Activated CD4-positive, alpha-beta memory T cell treated with anti-CD3 and anti-CD28 coated beads for 36 hours (primary cell): ENCODE measurements at regions not wholly inside any gene's neighbourhood (a gene's known extent, or its start where the extent isn't known, plus 50 kb on each side); places are given as distances from the start of the nearest gene placed in this dataset.

Source experiments
- CTCF ChIA-PET: fragments of 350-600 bp; sonication (Branson Sonifier 250); formaldehyde crosslinking; loops from one replicate; lab custom pipeline; 2021; ENCODE audit warnings: antibody characterized with exemption, inconsistent platforms; lab: Charles Lee
- POLR2A ChIA-PET: fragments of 350-600 bp; sonication (Branson Sonifier 250); formaldehyde crosslinking; loops from one replicate; lab custom pipeline; 2021; ENCODE audit warnings: antibody characterized with exemption; lab: Charles Lee
- DNase-seq: peaks from one replicate; pipeline ENCODE4 v3.0.0-alpha.2; 2020
- H3K27ac Mint-ChIP-seq: one replicate; pipeline ENCODE4 v1.8.0; 2021; ENCODE audit warnings: mixed read lengths
- H3K27me3 Mint-ChIP-seq: one replicate; pipeline ENCODE4 v1.8.0; 2021; ENCODE audit warnings: mixed read lengths
- H3K36me3 Mint-ChIP-seq: one replicate; pipeline ENCODE4 v1.8.0; 2021; ENCODE audit warnings: mixed read lengths
- H3K4me1 Mint-ChIP-seq: one replicate; pipeline ENCODE4 v1.8.0; 2021; ENCODE audit warnings: low read depth, mixed read lengths
- H3K4me3 Mint-ChIP-seq: one replicate; pipeline ENCODE4 v1.8.0; 2021; ENCODE audit warnings: mild to moderate bottlenecking, mixed read lengths
- H3K9me3 Mint-ChIP-seq: one replicate; pipeline ENCODE4 v1.8.0; 2021; ENCODE audit warnings: mixed read lengths
- intact Hi-C: fragments of 100-400 bp; cut with micrococcal nuclease; formaldehyde crosslinking; loops from one replicate; pipeline ENCODE4 v1.15.1; 2023

- Mint-ChIP-seq H3K27ac (no peak overlapping the region), H3K4me1 (no peaks in the 10 kb centered on the region), H3K9me3 (no peaks in the 10 kb centered on the region), H3K27me3 (no peaks in the 10 kb centered on the region), H3K36me3 (no peaks in the 10 kb centered on the region), H3K4me3 (no peak overlapping the region)
- intact Hi-C loops, result no loop called here
- CTCF ChIA-PET, result no interaction called here
- no peak for DNase-seq
- POLR2A ChIA-PET, result no interaction called here
Measured at GRCh38 chr20:61125546-61126180, 126.4 kb upstream of the CDH4 start.

GRCh38 chr20:61126369-61127195, 125.5 kb upstream of the CDH4 start:
- CTCF ChIA-PET, result no interaction called here
- intact Hi-C loops, result no loop called here
- Mint-ChIP-seq H3K9me3 (no peaks in the 10 kb centered on the region), H3K4me1 (no peaks in the 10 kb centered on the region), H3K36me3 (no peaks in the 10 kb centered on the region), H3K27ac (no peak overlapping the region), H3K27me3 (no peaks in the 10 kb centered on the region), H3K4me3 (no peak overlapping the region)
- POLR2A ChIA-PET, result no interaction called here
- DNase-seq, result no peak

- no peak overlapping the region for H3K4me3 Mint-ChIP-seq
- ChIA-PET POLR2A (no interaction called here), CTCF (no interaction called here)
- no peaks in the 10 kb centered on the region for H3K36me3 Mint-ChIP-seq
- H3K27ac Mint-ChIP-seq, result no peak overlapping the region
- no peaks in the 10 kb centered on the region for H3K27me3 Mint-ChIP-seq
- no peaks in the 10 kb centered on the region for H3K9me3 Mint-ChIP-seq
- H3K4me1 Mint-ChIP-seq, result no peaks in the 10 kb centered on the region
- intact Hi-C loops, result no loop called here
- DNase-seq, result no peak
Measured at GRCh38 chr20:61127311-61128039, 124.6 kb upstream of the CDH4 start.

- no peaks in the 10 kb centered on the region for H3K4me1 Mint-ChIP-seq
Measured at GRCh38 chr20:61128701-61129269, 123.3 kb upstream of the CDH4 start.

GRCh38 chr20:61129311-61129710, 122.8 kb upstream of the CDH4 start:
- CTCF ChIA-PET, result no interaction called here
- DNase-seq, result no peak
- H3K9me3 Mint-ChIP-seq, result no peaks in the 10 kb centered on the region
- POLR2A ChIA-PET, result no interaction called here
- H3K4me1 Mint-ChIP-seq, result no peaks in the 10 kb centered on the region
- H3K4me3 Mint-ChIP-seq, result no peak overlapping the region
- no peaks in the 10 kb centered on the region for H3K36me3 Mint-ChIP-seq
- intact Hi-C loops, result no loop called here
- H3K27ac Mint-ChIP-seq, result no peak overlapping the region
- H3K27me3 Mint-ChIP-seq, result peaks cover 1% of the 10 kb centered on the region

More at GRCh38 chr20:61128701-61129269, 123.3 kb upstream of the CDH4 start:
- no peak overlapping the region for H3K4me3 Mint-ChIP-seq
- DNase-seq, result no peak
- H3K9me3 Mint-ChIP-seq, result no peaks in the 10 kb centered on the region
- H3K27me3 Mint-ChIP-seq, result peaks cover 1% of the 10 kb centered on the region
- no peak overlapping the region for H3K27ac Mint-ChIP-seq
- ChIA-PET POLR2A (no interaction called here), CTCF (no interaction called here)
- intact Hi-C loops, result no loop called here
- H3K36me3 Mint-ChIP-seq, result no peaks in the 10 kb centered on the region

- intact Hi-C loops, result no loop called here
- H3K36me3 Mint-ChIP-seq, result no peaks in the 10 kb centered on the region
- no peaks in the 10 kb centered on the region for H3K9me3 Mint-ChIP-seq
- no peak overlapping the region for H3K4me3 Mint-ChIP-seq
- POLR2A ChIA-PET, result no interaction called here
- no peak overlapping the region for H3K27ac Mint-ChIP-seq
- no peak for DNase-seq
- no peaks in the 10 kb centered on the region for H3K4me1 Mint-ChIP-seq
- peaks cover 1% of the 10 kb centered on the region for H3K27me3 Mint-ChIP-seq
- CTCF ChIA-PET, result no interaction called here
Measured at GRCh38 chr20:61130156-61130555, 121.9 kb upstream of the CDH4 start.

GRCh38 chr20:61131944-61132343, 120.1 kb upstream of the CDH4 start:
- Mint-ChIP-seq H3K4me1 (no peaks in the 10 kb centered on the region), H3K27ac (no peak overlapping the region), H3K4me3 (no peak overlapping the region), H3K27me3 (peaks cover 1% of the 10 kb centered on the region), H3K9me3 (no peaks in the 10 kb centered on the region), H3K36me3 (no peaks in the 10 kb centered on the region)
- DNase-seq, result no peak
- intact Hi-C loops, result no loop called here
- ChIA-PET POLR2A (no interaction called here), CTCF (no interaction called here)

- no peak for DNase-seq
- Mint-ChIP-seq H3K36me3 (no peaks in the 10 kb centered on the region), H3K4me1 (no peaks in the 10 kb centered on the region), H3K4me3 (no peak overlapping the region), H3K27ac (no peak overlapping the region), H3K27me3 (peaks cover 1% of the 10 kb centered on the region), H3K9me3 (no peaks in the 10 kb centered on the region)
- ChIA-PET CTCF (interaction anchor here (0.6 kb wide), 1 partner anchor 905 kb away, joined by 3 read pairs; no protein-coding TSS in a partner anchor), POLR2A (no interaction called here)
- intact Hi-C loops, result no loop called here
Measured at GRCh38 chr20:61133611-61134010, 118.5 kb upstream of the CDH4 start.

GRCh38 chr20:61134296-61135030, 117.6 kb upstream of the CDH4 start:
- Mint-ChIP-seq H3K4me1 (no peaks in the 10 kb centered on the region), H3K27ac (no peak overlapping the region), H3K36me3 (no peaks in the 10 kb centered on the region), H3K27me3 (peaks cover 1% of the 10 kb centered on the region), H3K9me3 (no peaks in the 10 kb centered on the region), H3K4me3 (no peak overlapping the region)
- intact Hi-C loops, result no loop called here
- POLR2A ChIA-PET, result no interaction called here
- CTCF ChIA-PET, result no interaction called here
- no peak for DNase-seq

GRCh38 chr20:61135266-61135665, 116.8 kb upstream of the CDH4 start:
- POLR2A ChIA-PET, result no interaction called here
- intact Hi-C loops, result no loop called here
- no peak overlapping the region for H3K27ac Mint-ChIP-seq

GRCh38 chr20:61135968-61136367, 116.1 kb upstream of the CDH4 start:
- no peak for DNase-seq
- intact Hi-C loops, result no loop called here
- Mint-ChIP-seq H3K27ac (no peak overlapping the region), H3K4me1 (no peaks in the 10 kb centered on the region), H3K36me3 (no peaks in the 10 kb centered on the region), H3K27me3 (peaks cover 3% of the 10 kb centered on the region), H3K9me3 (no peaks in the 10 kb centered on the region), H3K4me3 (no peak overlapping the region)
- POLR2A ChIA-PET, result no interaction called here
- CTCF ChIA-PET, result no interaction called here

More at GRCh38 chr20:61135266-61135665, 116.8 kb upstream of the CDH4 start:
- no peak overlapping the region for H3K4me3 Mint-ChIP-seq
- peaks cover 3% of the 10 kb centered on the region for H3K27me3 Mint-ChIP-seq
- no peaks in the 10 kb centered on the region for H3K9me3 Mint-ChIP-seq
- CTCF ChIA-PET, result no interaction called here
- H3K36me3 Mint-ChIP-seq, result no peaks in the 10 kb centered on the region
- no peaks in the 10 kb centered on the region for H3K4me1 Mint-ChIP-seq
- no peak for DNase-seq

- no peak for DNase-seq
- POLR2A ChIA-PET, result no interaction called here
- CTCF ChIA-PET, result no interaction called here
- H3K36me3 Mint-ChIP-seq, result no peaks in the 10 kb centered on the region
- H3K27ac Mint-ChIP-seq, result no peak overlapping the region
- no peaks in the 10 kb centered on the region for H3K9me3 Mint-ChIP-seq
- no peaks in the 10 kb centered on the region for H3K4me1 Mint-ChIP-seq
- no peak overlapping the region for H3K4me3 Mint-ChIP-seq
- intact Hi-C loops, result no loop called here
- H3K27me3 Mint-ChIP-seq, result peaks cover 2% of the 10 kb centered on the region
Measured at GRCh38 chr20:61138566-61138965, 113.5 kb upstream of the CDH4 start.
